Prostate gland (tissue), 2 donors: ENCODE measurements at regions not wholly inside any gene's neighbourhood (a gene's known extent, or its start where the extent isn't known, plus 50 kb on each side); places are given as distances from the start of the nearest gene placed in this dataset.

ENCODE experiments used
- DNase-seq: peaks from one replicate; pipeline ENCODE4 v3.0.0-alpha.2; 2019; ENCODE audit warnings: low spot score
- H3K27ac ChIP-seq, 2 donors: fragments of 200-600 bp; sonication (generic); 2 replicates each; pipeline ENCODE4 v1.5.1; 2017 to 2019
- H3K27me3 ChIP-seq: fragments of 200-600 bp; sonication (generic); replicated peaks from 2 replicates; pipeline ENCODE4 v1.5.1; 2019; ENCODE audit not compliant: insufficient read depth
- H3K36me3 ChIP-seq, 2 donors: fragments of 200-600 bp; sonication (generic); 1 replicate in 1 of 2; 2 replicates in 1 of 2; pipeline versions ENCODE4 v1.5.1 to v1.8.1; 2017 to 2019
- H3K4me1 ChIP-seq: fragments of 200-600 bp; sonication (generic); replicated peaks from 2 replicates; pipeline ENCODE4 v1.5.1; 2019
- H3K4me3 ChIP-seq, 2 donors: fragments of 200-600 bp; sonication (generic); 2 replicates each; pipeline ENCODE4 v1.5.1; 2017 to 2019
- H3K9me3 ChIP-seq: fragments of 200-600 bp; sonication (generic); 2 replicates; pipeline ENCODE4 v1.5.1; 2017
- POLR2A ChIP-seq: fragments of 450-650 bp; IDR thresholded peaks from one replicate; pipeline ENCODE4 v1.6.1; 2016; ENCODE audit warnings: antibody characterized with exemption, mild to moderate bottlenecking
- POLR2AphosphoS5 ChIP-seq: sonication (generic); formaldehyde crosslinking; IDR thresholded peaks from one replicate; pipeline ENCODE4 v1.6.1; 2017; ENCODE audit warnings: antibody characterized with exemption
- WGBS: methylation state at CpG from one replicate; pipeline ENCODE4 v1.1.5; 2018; 5-methylcytosine and 5-hydroxymethylcytosine counted together
- intact Hi-C: fragments of 100-400 bp; cut with DNase I; formaldehyde crosslinking; loops from one replicate; pipeline ENCODE4 v1.14.2; 2022
- TF ChIP-seq, protein P1 (sequence below), 4 experiments: fragments of 200-600 bp in 2 of 4; fragments of 450-650 bp in 2 of 4; sonication (generic) in 2 of 4; IDR thresholded peaks; 1 replicate in 3 of 4; 2 replicates in 1 of 4; pipeline ENCODE4 v1.5.1; 2016 to 2019; ENCODE audit warnings: antibody characterized with exemption in 4 of 4, mild to moderate bottlenecking in 2 of 4, moderate library complexity in 2 of 4

DNA sequence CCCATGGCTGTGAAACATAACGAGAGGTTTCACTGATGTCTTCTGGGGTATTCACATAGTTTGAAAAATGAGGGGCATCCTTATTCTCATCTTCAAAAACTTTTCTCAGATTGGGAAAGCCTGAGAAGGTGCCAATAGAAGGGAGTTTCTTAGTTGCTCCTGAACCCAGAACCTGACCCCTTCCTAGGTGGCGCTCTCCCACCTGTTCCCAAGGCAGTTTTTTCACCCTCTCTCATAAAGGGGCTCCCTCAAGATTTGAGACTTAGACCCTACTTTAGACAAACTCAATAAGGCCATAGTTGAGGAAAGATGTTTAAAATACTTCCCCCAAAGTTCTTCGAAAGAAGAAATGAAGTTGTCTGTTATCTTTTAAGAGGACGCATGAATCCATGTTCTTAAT lies 142.2 kb downstream of the FGF9 start:
- intact Hi-C loops = no loop called here
- Histone ChIP-seq H3K27ac (no peak overlapping the region), H3K36me3 (no peaks in the 10 kb centered on the region), H3K27me3 (no peaks in the 10 kb centered on the region), H3K9me3 (no peaks in the 10 kb centered on the region), H3K4me3 (no peak overlapping the region), H3K4me1 (no peaks in the 10 kb centered on the region)
- no peak for DNase-seq
- TF ChIP-seq POLR2A (no peak), POLR2AphosphoS5 (no peak)
- TF ChIP-seq, protein P1, sequence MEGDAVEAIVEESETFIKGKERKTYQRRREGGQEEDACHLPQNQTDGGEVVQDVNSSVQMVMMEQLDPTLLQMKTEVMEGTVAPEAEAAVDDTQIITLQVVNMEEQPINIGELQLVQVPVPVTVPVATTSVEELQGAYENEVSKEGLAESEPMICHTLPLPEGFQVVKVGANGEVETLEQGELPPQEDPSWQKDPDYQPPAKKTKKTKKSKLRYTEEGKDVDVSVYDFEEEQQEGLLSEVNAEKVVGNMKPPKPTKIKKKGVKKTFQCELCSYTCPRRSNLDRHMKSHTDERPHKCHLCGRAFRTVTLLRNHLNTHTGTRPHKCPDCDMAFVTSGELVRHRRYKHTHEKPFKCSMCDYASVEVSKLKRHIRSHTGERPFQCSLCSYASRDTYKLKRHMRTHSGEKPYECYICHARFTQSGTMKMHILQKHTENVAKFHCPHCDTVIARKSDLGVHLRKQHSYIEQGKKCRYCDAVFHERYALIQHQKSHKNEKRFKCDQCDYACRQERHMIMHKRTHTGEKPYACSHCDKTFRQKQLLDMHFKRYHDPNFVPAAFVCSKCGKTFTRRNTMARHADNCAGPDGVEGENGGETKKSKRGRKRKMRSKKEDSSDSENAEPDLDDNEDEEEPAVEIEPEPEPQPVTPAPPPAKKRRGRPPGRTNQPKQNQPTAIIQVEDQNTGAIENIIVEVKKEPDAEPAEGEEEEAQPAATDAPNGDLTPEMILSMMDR (IDR thresholded peaks at IDR 0.05) = no peak
- 90% methylated on average over 4 of the region's 4 CpGs for WGBS

DNA sequence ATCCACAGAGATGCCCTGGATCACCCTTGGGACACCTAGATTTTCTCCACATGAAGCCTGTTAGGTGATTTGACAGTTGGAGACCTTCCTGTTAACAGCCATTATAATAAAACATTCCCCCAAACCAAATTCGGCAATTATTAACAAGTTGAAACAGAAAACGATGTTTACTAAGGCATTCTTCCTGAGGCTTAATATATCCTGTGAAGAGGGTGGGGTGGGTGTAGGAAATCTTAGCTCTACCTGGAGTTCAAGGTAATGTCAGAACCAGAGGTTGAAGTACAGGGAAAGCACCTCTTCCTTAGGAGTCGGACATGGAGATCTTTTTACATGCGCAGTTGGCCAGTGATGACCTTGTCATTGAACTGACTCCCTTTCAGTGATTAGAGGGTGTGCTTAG lies 143.0 kb downstream of the FGF9 start:
- TF ChIP-seq, protein P1 (IDR thresholded peaks at IDR 0.05) = no peak
- no peak for TF ChIP-seq POLR2A
- no peak for TF ChIP-seq POLR2AphosphoS5
- no peak for DNase-seq
- no peak overlapping the region for H3K27ac ChIP-seq
- WGBS = 53% methylated on average over 4 of the region's 4 CpGs
- H3K4me3 ChIP-seq = no peak overlapping the region
- no peaks in the 10 kb centered on the region for H3K4me1 ChIP-seq
- intact Hi-C loops = no loop called here
- no peaks in the 10 kb centered on the region for H3K9me3 ChIP-seq
- H3K27me3 ChIP-seq = no peaks in the 10 kb centered on the region
- H3K36me3 ChIP-seq = no peaks in the 10 kb centered on the region

DNA sequence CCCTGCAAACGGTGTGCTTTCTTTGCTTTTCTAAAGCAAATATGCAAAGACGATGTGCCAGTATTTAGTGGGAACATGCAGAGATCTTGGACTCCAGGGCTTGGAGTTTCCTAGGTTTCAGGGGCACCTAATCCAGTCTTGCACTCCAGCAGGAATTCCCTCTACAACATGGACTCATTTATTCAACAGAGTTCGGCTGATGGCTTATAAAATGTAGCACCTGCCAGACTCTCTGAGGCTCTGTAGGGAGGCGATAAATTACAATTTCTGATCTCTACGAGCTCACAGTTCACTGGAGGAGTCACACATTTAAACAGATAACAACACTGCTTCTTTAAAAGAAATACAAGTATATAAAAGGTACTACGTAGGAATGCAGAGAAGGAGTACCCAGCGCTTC lies 143.7 kb downstream of the FGF9 start:
- H3K36me3 ChIP-seq = no peaks in the 10 kb centered on the region
- TF ChIP-seq POLR2AphosphoS5 (no peak), POLR2A (no peak)
- TF ChIP-seq, protein P1 (IDR thresholded peaks at IDR 0.05) = no peak
- DNase-seq = no peak
- no peaks in the 10 kb centered on the region for H3K27me3 ChIP-seq
- H3K9me3 ChIP-seq = no peaks in the 10 kb centered on the region
- H3K4me1 ChIP-seq = no peaks in the 10 kb centered on the region
- intact Hi-C loops = no loop called here
- WGBS = 60% methylated on average over 7 of the region's 7 CpGs
- H3K27ac ChIP-seq = no peak overlapping the region
- H3K4me3 ChIP-seq = no peak overlapping the region

DNA sequence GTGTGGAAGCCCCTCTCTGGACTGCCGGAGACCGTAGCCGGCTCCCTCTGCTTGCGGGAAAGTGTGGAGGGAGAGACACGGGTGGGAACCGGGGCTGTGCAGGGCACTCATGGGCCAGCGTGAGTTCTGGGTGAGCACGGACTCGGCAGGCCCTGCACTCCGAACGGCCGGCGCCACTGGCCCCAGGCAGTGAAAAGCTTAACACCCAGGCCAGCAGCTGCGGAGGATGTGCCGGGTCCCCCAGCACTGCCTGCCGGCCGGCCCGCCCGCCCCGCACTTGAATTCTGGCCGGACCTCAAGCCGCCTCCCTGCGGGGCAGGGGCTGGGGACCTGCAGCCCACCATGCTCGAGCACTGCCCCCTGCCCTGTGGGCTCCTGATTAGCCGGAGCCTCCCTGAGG lies 147.0 kb downstream of the FGF9 start:
- WGBS = 98% methylated on average over 21 of the region's 25 CpGs
- H3K9me3 ChIP-seq = no peaks in the 10 kb centered on the region
- no peaks in the 10 kb centered on the region for H3K36me3 ChIP-seq

DNA sequence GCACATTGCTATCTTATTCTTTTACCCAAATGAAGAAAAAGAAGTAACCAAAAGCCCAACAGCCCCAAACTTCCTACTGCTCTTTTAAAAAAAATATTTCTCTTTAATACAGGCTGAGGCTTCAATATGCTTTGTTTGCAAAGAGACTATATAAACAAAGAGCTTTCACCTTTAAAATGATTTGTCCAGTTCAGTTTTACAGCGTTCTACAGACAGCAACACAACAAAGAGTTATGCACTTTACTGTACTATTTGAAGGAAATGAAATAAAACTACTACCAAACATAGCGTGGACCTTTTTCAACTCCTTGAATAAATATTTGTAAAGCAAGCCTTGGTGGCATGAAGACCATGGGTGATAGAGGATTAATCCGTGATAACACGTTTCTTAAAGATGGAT lies 151.2 kb downstream of the FGF9 start:
- Histone ChIP-seq H3K9me3 (no peaks in the 10 kb centered on the region), H3K36me3 (no peaks in the 10 kb centered on the region), H3K27ac (no peak overlapping the region), H3K4me3 (no peak overlapping the region), H3K27me3 (no peaks in the 10 kb centered on the region), H3K4me1 (no peaks in the 10 kb centered on the region)
- no peak for DNase-seq
- 30% methylated on average over 4 of the region's 4 CpGs for WGBS
- TF ChIP-seq POLR2A = no peak
- TF ChIP-seq, protein P1 (IDR thresholded peaks at IDR 0.05) = no peak
- TF ChIP-seq POLR2AphosphoS5 = no peak
- intact Hi-C loops = no loop called here

More for the DNA sequence above, 147.0 kb downstream of the FGF9 start:
- DNase-seq = no peak
- intact Hi-C loops = no loop called here
- H3K27ac ChIP-seq = no peak overlapping the region
- TF ChIP-seq, protein P1 (IDR thresholded peaks at IDR 0.05) = no peak
- TF ChIP-seq POLR2AphosphoS5 = no peak
- no peaks in the 10 kb centered on the region for H3K27me3 ChIP-seq
- no peaks in the 10 kb centered on the region for H3K4me1 ChIP-seq
- H3K4me3 ChIP-seq = no peak overlapping the region
